Stimulated activated CD8-positive, alpha-beta memory T cell treated with anti-CD3 and anti-CD28 coated beads, Interleukin-7, amount 100 ng/mL, for 48 hours (primary cell): ENCODE measurements at regions not wholly inside any gene's neighbourhood (a gene's known extent, or its start where the extent isn't known, plus 50 kb on each side); places are given as distances from the start of the nearest gene placed in this dataset.

Experiments used
- DNase-seq, 2 donors: peaks; one replicate each; pipeline ENCODE4 v3.0.0-alpha.2; 2020; ENCODE audit warnings: low read depth in 1 of 2; ENCODE audit errors: extremely low read depth in 1 of 2

DNA sequence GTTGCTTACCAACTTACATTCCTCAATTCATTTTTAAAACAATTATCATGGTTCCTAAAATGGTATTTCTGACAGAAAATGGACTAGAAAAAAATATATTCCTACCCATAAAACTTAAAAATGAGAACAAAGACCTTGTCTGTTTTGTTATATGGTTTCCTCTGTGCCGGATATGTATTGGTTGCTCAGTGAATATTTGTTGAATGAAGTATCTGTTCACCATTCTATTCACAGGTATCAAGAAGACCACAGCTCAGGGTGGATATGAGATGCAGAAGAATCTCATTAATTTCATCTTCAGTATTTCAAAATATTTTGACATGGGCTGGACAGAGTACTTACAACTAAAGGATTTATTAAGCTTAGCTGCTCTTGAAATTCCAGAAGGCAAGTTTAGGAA lies 58.1 kb downstream of the TUSC7 start:
- no peak for DNase-seq

DNA sequence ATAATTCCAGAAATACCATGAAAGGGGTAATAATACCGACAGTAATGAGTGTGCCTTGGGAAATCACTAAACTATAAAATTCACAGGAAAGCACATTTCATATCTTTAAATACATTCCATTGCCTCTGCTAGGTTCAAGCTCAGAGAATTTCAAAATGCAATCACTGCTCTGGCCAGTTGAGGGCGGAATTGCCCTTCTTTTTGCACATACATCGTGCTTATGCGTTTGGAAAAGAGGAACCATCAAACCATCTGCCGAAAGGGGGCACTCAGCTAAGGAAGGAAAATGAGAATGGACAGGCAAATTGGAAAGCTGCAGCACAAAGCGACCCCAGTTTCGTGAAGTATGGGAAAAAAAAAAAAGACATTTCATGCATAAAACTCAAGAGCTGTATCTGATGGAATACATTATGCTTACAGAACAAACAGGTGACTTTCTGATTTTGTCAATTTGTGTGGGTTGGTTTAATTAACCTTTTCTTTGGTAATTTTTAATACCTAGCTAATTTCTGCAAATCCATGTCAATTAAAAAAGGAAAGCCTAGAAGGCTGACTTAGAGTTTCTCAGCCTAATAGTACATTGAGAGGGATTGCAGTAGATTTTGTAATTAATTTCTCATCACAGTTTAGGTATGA lies 61.4 kb downstream of the TUSC7 start:
- peak; percentile 4 to 13 for DNase-seq

DNA sequence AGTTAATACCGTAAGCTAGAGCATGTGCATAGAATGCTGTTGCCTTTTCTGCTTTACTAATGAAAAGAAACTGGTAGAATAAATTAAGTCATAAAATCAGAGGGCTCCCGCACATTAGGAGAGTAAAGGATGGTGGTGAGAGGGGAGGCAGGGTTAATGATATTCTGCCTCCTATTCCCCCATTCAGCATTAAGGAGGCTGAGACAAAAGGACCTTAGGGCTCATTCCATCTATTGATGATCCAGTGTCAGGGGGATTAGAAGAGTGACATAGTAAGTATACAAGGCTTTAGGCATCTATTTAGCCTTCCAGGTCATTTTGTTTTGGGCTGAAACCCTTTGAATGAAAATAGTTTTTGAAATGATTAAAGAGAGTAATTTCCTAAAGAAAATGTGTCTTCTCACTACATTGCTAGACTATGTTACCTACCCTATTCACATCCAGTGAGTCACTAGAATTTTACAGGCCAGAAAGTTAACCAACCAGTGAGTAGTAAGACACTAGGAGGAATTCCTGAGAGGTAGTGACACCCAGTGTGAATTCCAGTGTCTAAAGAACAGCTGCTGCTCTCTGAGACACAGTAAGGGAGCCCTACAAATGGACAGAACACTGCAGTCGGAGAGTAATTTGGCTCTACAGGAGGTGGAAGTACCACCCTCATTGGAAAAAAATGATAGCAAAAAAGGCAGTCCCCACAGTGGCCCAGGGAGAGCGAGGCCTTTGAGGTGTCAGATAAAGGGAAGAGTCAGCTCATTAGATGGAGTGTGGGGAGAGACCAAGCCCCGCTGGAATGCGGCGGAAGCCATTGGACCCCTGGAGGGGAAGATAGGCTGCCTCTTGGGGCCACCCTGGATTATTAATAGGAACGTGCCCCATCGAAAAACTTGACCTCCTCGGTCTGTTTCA lies 67.6 kb downstream of the TUSC7 start:
- DNase-seq = no peak

DNA sequence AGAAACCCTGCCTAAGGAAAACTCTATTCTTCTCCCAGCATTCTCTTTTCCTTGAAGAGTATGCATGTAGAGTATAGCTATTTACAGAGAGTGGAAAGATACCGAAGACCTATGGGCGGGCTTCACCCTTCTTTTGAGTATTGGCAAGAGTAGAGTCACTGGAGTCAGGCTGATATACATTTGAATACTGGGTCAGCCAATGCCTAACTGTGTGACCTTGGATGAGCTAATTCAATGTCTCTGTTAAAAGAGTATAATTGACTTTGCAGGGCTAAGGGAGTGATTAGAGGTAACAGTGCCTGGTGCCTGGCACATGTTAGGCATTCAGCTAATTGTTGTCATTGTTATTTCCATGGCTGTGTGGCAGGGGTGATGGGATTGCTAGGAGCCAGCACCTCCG lies 75.6 kb downstream of the TUSC7 start:
- no peak for DNase-seq

DNA sequence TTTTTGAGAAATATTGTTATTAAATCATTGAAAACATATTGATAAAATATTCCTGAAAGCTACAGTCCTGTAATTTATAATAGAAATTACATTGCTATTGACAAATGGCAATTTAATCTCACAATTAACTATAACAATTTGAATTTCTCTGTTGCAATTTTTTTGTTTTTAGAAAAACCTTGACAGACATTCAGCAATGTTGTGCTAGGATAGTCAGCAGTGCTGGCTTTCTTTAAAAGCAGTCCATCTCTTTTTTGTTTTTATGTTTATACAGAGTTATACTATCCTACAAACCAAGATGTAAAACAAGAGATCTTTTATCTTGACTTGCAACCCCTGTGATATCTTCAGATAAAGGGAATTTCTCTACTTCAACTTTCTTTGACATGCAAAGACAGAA lies 93.1 kb downstream of the TUSC7 start:
- no peak for DNase-seq

DNA sequence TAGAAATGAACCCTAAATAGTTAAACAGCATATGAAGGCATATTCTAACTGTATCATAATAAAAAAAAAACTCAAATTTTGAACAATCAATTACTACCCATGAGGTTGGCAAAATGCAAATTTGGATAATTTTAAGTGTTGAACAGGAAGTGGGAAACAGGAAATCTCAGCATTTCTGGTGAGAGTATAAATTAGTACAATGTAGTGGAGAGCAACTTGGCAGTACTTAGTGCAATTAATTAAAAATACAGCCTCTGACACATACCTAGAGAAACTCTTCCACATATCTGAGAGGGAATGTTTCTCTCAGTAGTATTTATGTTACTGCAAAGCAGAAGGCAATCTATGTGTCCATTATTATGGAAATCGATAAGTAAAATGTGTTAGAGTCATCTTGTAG lies 96.8 kb downstream of the TUSC7 start:
- DNase-seq = no peak

DNA sequence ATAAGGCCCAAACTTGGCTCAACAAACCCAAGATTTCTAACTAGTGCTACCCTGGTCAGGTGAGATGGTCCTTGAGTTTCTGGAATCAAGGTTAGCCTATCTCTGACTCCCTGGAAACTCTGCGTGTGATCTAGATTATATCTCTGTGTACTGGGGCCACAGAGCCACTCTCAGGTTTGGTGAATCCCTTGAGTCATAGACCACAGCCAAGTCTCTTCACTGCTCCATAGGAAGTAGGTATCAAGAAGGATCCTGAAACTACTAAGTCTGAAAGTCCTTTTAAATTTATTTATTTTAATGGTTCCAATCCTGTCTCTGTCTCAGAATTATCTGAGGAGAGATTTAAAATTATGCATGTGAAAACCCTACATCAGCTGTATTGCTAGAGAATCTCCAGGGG lies 99.1 kb downstream of the TUSC7 start:
- no peak for DNase-seq

DNA sequence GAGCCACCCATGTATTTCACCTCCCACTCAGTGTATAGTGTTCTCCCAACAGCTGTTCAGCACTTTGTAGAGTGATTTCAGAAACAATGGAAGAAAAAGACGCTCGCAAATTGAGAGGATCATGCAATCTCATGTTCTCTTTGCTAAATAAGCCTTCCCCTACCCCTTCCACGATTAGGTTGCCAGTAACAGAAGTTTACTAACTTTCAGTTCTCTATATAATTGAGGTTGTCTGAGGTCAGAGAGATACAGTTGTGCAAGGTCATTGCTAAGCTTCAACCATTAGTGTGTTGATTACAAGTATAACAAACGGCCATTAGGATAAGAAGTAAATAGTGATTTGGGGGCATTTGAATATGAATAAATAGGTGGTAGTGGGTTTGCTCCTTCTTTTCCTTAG lies 99.6 kb downstream of the TUSC7 start:
- DNase-seq = no peak

DNA sequence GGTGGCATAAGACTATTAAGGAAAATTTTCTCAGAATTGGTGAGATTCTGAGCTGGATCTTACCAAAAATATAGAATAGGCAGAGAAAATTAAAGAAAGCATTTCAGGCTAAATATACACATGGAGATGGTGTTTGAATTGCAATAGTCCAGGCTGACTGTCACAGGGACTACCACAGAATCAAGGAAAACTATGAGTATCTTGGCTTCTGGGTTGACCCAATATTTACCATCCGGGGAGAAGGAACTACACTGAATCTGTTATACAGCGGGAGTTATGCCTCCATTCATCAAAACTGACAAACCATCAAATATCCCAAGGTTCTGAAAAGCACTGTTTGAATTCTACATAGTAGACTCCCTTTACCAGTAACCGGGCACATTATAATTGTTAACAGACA lies 102.2 kb downstream of the TUSC7 start:
- DNase-seq = no peak

DNA sequence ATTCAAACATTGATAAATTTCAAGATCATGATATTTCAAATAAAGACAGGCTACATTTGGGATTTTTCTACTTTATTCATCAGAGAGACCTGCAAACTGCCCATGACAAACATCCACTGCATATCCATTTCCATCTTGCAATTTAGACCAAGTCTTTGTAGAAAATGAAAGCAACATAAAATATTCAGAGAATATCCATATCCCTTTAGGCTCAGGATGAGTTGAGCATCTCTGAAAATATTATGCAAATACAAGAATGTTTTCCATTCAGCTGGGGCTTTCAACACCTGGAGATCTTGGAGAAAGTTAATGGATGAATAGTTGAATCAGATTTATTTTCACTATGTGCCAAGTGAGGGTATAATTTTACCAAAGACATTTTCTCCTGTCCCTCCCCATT lies 103.4 kb downstream of the TUSC7 start:
- DNase-seq = no peak

DNA sequence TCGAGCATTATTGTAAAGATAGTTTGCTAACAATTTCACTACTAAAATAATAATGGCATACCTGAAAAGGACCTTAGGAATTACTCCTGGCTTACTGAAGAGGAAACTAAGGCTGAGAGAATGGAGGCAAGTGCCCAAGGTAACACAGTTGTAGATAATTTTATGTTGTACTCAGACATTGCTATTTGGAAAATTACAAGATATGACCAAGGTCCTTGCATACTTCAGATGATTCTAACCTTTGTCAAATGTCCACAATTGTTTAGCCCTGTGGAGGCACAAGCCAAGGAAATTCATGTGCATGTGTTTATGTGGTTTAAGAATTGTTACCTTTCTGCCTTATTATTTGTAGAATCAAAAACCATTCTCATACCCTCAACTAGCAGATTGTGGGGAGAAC lies 105.7 kb downstream of the TUSC7 start:
- no peak for DNase-seq

DNA sequence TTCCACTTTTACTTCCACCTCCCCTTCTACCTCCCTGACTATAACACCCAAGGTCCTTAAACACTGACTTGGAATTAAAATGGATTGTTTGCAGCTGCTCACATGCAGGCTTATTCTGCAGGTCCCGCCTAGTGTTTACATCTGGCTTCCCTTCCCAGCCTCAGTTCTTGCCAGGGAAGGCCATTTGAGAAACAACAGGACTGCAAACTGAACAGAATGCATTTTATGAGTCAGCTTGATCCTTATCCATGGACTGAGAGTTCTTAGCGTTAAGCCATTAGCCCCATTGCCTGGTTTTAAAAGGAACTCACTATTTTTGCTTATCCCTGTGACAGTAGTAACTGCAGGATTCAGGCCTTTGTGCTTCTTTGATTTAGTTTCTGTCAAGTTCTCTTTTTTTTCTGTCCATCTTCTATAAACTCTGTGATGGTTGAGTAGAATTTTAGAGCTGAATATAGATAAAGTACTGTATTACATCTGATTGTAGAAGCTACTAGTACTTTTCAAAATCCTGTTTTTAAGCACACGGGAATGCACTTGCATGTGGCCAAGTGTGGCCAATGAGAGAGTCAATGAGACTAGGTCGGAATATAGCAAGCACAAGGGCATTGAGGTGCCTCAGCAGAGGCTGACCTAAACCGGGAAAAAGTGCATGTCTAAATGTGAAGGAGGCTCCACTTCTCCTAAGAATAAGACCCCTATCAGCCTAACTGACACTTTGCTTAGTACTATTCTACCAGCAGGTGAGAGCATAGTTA lies 106.4 kb downstream of the TUSC7 start:
- DNase-seq = no peak

DNA sequence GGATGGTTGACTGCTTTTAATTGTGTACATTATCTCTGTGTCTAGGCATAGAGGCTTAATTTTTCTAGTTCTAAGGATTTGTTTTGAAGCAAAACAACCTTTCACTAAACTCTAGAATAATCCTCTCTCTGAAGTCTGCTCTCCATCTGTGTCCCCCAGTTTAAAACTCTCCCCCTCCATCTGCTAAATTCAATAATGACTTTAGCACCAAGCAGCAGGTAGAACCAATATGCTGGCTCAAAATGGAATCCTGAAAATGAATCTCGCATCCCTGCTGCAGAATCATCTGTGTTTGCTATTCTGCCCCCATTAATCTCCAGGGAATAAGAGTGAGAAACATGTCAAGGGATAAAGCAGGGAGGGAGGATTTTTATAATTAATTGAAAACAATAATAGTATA lies 111.8 kb downstream of the TUSC7 start:
- DNase-seq = no peak

DNA sequence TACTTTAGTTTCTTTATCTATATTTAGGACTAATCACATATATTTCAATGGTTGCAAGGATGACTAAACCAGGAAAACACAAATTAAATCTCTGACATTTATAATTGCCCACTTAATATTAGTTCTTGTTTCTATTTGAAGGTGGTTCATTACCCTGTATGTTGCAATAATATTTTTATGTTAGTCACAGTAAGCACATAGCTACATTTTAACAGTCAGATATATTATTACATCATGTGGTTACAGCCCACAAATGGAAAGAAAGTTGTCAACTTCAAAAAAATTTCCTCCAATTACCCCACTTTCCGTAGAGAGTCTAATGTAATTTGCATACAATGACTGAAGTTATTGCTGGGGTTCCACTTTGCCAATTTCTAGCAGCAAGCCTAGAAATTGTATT lies 114.6 kb downstream of the TUSC7 start:
- DNase-seq = no peak

DNA sequence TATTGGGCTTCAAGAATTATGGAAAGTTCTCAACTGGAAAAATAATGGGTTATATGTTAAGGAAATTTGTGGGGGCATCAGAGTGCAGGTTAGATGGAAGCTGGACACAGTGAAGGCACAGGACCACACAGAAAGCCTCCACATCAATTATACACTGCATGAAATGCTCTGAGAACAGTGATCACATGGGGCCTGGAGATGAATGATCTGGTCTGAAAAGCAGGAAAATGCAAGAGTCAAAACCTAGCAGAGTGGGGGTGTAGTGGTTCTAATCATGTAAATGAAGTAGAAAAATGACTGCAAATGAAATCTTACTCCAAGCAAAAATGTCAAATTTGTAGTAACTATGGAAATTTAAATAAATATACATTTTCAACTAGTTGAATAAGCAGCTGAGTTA lies 123.6 kb downstream of the TUSC7 start:
- DNase-seq = no peak

DNA sequence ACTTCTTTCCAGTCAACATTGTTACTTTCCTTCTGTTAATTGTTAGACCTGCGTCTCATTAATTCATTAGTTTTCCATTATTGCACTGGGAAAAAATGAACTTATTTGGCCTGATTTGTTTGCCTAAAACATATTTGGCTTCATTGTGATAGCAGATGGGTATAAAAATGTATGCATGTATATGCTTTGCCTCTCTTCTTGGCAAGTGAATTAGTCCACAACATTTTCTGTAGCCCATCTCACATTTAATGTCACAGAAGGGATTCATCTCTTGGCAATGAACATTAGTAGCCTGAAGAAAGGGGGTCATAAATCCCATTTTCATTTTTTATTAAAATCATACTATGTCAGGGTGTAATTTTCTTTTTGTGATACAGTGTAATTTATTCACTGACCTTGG lies 125.2 kb downstream of the TUSC7 start:
- no peak for DNase-seq

DNA sequence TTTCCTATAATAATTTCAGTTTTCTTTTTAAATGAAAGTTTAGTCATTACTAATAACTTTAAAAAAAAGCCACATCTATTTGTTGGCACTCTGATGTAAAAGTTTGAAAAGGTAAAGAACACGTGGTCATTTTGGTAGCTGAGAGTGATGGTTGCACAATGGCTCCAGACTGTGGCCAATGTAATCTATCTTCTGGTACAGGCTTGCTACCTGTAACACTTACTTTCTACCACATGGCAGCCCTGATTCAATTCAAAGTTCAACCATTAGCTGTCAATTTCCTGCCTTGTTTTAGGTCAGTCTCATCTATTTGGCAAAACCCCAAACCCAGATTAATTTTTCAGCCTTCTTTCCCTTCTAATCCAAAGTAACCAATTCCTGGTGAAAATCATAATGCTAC lies 126.1 kb downstream of the TUSC7 start:
- DNase-seq = no peak

DNA sequence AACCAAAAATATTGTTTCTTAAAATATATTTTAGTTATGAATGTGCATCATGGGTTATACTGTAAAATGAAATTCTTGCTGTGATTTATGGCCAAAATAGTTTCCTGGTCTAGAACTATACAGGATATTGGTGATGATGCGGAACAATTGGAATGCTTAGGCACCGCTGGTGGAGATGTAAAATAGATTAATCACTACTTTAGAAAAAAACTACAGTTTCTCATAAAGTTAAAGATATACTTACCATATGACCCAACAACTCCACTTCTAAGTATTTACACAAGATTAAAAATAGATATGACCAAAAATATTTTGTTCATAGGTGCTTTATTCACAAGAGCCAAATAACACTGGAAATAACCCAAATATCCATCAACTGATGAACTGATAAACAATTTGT lies 126.7 kb downstream of the TUSC7 start:
- no peak for DNase-seq

DNA sequence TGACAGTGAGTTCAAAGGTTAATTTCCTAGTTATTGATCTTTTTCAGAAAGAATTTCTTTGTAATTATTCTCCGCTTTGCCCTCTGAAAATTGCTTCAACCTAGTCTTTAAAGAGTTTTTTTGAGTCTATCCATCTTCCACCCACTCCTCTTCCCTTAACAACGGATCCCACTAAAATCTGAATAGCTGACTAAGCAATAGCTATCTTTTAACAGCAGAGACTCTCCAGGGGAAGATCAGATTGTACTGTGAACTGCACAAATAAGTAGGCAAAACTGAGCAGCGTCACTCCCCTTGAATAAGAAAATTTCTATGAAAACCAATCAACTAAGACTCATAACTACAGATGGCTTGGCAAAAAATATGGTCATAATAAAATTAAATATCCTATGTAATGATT lies 127.9 kb downstream of the TUSC7 start:
- DNase-seq = no peak

DNA sequence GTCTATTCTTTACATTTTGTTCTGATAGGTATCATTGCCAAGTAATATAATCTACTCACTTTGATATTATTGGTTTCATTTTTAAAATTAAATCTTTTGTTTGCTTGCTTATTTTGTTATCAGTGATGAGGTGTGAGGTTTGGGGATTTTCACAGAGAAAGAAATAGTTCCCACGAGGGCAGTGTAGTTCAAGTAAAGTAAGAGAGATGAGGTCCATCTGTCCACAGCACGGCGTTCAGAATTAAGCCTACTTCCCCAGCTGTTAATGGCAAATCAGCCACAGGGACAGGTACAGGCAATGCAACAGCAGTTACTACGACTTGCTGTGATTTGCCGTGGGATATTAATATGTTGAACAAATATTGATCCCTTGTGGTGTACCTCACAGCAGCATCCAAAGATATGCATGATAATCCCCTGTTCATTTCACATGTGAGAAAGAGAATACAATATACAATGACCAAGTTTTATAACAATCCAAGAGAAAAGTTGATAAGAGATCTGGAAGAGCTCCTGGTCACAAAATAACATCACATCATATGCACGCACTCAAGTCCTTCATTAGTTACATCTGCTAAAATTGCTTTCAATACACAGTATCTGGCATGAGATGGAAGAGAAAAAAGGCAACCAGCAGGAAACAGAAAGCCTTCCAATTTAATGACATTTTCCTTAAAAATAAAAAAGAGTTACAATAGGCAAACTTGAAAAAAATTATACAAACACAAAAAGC lies 131.6 kb downstream of the TUSC7 start:
- DNase-seq = no peak

DNA sequence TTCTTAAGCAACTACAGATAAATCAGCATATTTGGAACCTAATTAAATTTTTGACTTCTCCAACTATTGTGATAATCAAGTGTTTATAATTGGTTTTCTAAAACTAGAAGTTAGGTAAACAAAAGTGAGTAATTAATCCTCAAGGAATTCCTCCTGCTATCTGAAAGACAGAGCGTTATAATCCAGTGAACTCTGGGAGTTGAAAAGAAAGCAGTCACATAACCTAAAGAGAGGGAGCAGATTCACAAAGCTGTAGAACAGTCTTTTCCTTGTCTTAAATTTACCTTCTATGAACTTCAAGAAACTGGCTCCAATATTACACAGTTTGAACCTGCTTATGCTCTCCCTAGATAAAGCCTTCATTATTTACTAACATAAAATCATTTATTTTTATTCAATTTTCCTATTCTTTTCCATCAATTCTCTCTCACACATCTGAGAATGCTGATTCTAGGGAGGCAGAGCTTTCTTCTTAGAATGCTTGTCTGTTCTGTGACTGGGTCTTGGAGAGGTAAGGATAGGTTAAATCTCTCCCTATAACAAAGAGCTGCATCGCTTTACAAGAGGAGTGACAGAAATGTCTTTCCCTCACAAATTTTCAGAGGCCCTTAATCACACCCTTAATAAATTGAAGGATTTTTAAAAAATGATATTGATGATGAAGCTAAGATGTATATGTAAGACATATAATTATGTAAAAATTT lies 132.8 kb downstream of the TUSC7 start:
- DNase-seq = no peak
